GM12801 (cell line): ENCODE measurements at regions not wholly inside any gene's neighbourhood (a gene's known extent, or its start where the extent isn't known, plus 50 kb on each side); places are given as distances from the start of the nearest gene placed in this dataset.

ENCODE experiments used
- CTCF ChIP-seq: IDR thresholded peaks from one replicate; pipeline ENCODE4 v1.5.1; 2011; ENCODE audit warnings: control low read depth; ENCODE audit not compliant: insufficient read length; ENCODE audit errors: extremely low read depth

- no peak for TF ChIP-seq CTCF
These were observed 1553.1 kb upstream of the ADGRL3 start for GRCh38 chr4:59647011-59647410.

GRCh38 chr4:59647500-59647899, 1552.6 kb upstream of the ADGRL3 start:
- no peak for TF ChIP-seq CTCF

GRCh38 chr4:59650861-59651260, 1549.3 kb upstream of the ADGRL3 start:
- no peak for TF ChIP-seq CTCF

- TF ChIP-seq CTCF, result no peak
These were observed 1544.1 kb upstream of the ADGRL3 start for GRCh38 chr4:59655996-59656395.

GRCh38 chr4:59664771-59665170, 1535.4 kb upstream of the ADGRL3 start:
- no peak for TF ChIP-seq CTCF

GRCh38 chr4:59666645-59667044, 1533.5 kb upstream of the ADGRL3 start:
- TF ChIP-seq CTCF, result no peak

- TF ChIP-seq CTCF, result no peak
These were observed 1529.1 kb upstream of the ADGRL3 start for GRCh38 chr4:59671037-59671436.

- TF ChIP-seq CTCF, result no peak
These were observed 1523.7 kb upstream of the ADGRL3 start for GRCh38 chr4:59676389-59676788.
